MM.1S (cell line): ENCODE measurements at regions not wholly inside any gene's neighbourhood (a gene's known extent, or its start where the extent isn't known, plus 50 kb on each side); places are given as distances from the start of the nearest gene placed in this dataset.

Experiments used
- CTCF ChIP-seq: fragments of 300-600 bp; sonication (generic); IDR thresholded peaks from 2 replicates; pipeline ENCODE4 v1.5.1; 2016; ENCODE audit warnings: antibody characterized with exemption, low read length, mixed read lengths
- EZH2phosphoT487 ChIP-seq: fragments of 300-600 bp; sonication (generic); IDR thresholded peaks from 2 replicates; pipeline ENCODE4 v1.6.1; 2018; ENCODE audit warnings: antibody characterized with exemption, low read length

DNA sequence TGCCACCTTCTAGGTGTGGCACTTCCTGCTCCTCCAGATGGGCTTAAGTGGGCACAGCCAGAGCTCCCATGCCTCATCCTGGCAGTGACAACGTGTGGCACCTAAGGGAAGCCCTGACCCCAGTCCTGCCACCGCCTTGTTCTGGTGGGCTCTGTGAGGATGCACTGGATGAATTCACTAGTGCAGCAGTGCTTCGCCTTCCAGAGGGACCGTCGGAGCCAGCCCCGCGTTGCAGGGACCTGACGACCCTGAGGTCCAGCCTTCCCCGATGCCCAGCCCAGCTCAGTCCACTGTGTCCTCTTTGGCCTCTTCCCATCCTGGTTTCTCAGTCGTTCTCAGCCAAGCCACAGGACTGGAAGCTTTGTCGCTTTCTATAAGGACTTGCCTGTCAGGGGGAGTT lies 399.8 kb downstream of the SEC14L1 start:
- no peak for TF ChIP-seq EZH2phosphoT487
- no peak for TF ChIP-seq CTCF
